Left lobe of liver (tissue), 2 donors: ENCODE measurements at regions not wholly inside any gene's neighbourhood (a gene's known extent, or its start where the extent isn't known, plus 50 kb on each side); places are given as distances from the start of the nearest gene placed in this dataset.
"Not testable (repeated sequence)": the region's sequence is repeated elsewhere in the genome, so short reads cannot be mapped to it uniquely, and the experiment has no call there.

ENCODE experiments used
- ATAC-seq: fragments of 200-7000 bp; cut with Tn5 transposase; one replicate; pipeline ENCODE4 v1.9.1; 2020; ENCODE audit warnings: mild to moderate bottlenecking, moderate library complexity
- DNase-seq: peaks from one replicate; pipeline ENCODE4 v3.0.0-alpha.2; 2020; ENCODE audit warnings: low spot score
- donor health status: DM: no; HTN: no; CAD: no; lungs with moderate emphysema.
- donor health status: DM: no; HTN: yes; CAD: no.

DNA sequence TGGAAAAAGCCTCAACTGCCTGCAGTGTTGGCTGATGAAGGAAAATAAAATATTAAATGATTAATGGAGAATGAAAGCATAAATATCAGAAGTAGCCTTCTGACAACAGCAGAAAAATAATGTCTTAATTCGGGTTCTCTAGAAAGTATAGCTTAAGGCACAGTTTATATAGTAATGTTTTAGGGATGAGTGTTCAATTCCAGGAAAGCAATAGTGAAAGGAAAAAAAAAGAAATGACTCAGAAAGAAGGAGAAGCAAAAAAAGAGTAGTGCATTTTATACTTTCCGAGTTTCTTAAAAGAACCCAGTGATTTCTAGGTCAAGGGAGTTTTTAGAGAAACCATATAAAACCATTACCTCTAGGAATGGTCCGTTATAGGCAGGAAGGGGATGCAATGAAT lies 137.3 kb downstream of the HTR1B start:
- ATAC-seq = no peak
- no peak for DNase-seq

DNA sequence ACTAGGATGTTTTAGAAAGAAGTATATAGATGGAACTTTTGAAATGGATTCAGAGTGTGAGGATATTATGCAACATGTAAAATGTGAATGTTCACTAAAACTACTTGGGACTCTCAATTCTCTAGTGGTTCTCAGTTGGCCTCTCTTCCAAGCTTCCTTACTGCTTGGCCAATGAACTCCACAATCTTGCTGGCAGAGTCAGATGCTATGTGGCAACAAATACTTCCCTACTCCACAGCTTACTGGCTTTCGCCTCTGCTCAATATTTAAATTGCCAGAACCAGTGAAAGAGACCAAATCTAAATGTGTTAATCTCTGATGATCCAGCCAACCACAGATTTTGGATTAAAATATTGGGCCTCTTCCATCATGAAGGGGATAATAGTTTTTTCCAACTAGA lies 138.4 kb downstream of the HTR1B start:
- ATAC-seq = no peak
- DNase-seq = no peak

DNA sequence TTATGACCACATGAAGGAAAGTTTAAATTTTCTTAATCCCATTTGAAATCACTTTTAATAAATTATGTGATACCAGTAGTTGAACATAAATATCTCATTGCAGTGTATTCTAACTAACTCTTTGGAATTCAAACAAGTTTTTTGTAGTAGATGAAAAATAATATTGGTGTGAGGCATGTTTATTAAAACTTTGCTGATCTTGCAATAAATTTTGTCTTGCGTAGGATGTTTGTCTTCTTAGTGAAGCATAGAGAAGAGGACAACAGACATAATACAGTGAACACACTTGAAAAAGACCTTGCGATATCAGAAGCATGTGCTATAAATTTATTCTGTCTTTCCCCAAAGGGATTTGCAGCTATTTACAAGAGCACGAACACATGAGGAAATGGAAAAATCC lies 140.7 kb downstream of the HTR1B start:
- ATAC-seq = no peak
- DNase-seq = no peak

DNA sequence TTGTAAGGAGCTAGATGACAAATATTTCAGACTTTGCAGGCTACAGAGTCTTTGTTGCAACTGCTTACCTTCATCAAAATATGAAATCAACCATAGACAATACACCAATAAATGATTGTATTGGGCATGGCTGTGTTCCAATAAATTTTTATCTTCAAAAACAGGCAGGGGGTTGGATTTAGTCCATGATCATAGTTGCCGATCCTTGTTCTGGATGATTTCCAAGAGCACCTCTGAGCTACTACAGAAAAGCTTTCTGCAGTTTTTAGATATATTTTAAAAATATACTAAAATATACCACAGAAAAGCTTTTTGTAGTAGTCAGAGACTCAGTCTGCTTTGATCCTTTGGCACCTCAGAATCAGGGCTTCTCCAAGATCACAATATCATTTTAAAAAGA lies 145.0 kb downstream of the HTR1B start:
- ATAC-seq = no peak
- DNase-seq = no peak

DNA sequence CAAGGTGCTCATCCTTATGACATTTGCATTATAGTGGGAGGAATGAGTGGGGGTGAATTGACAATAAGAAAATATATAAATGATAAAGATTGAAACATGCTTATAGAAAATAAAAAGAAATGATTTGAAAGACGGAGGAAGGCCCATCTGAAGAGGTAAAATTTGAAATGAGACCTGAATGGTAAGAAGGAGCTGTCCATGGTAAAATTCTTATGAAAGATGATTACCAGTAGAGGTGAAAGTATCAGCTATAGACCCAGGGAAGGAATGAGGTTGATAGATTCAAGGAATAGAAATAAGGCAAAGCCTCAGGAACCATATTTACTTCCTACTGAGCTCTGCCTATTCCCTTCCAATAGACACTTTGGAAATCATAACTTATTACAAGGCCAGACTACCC lies 149.7 kb downstream of the HTR1B start:
- ATAC-seq = no peak
- no peak for DNase-seq

DNA sequence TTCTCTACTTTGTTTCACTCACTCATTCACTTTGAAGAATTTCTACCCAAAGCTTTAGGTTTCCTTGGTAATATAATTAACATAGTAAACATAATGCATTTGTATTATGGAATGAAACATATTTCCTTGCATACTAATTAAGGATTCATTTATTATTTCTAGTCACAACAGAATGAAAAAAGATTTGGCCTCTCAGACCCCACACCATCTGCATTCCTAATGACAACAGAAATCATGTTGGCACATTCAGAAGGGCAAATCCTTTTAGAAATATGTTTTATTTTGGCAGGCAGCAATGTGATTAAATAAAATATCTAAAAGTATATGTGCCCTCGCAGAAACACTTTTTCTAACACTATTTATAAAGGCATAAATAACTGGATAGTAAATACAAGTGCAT lies 163.4 kb downstream of the HTR1B start:
- DNase-seq (no peak), ATAC-seq (no peak)

DNA sequence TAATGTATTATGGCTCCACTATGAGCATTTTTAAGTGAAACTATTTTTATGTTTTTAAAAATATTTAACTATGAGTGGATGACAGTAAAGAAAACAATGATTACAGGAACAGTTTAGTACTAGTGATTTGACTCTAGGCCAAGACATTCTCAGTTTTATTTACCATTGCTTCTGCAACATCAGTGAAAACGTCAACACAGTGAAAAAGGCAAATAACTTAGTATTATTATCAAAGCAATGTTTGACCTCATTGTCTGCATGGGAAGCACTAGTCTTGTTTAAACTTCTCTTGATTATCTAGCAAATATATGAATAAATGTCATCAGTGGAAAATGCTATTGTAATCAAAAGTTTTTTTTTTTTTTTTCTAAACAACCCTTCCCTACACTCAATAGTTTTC lies 165.0 kb downstream of the HTR1B start:
- DNase-seq (no peak), ATAC-seq (no peak)

DNA sequence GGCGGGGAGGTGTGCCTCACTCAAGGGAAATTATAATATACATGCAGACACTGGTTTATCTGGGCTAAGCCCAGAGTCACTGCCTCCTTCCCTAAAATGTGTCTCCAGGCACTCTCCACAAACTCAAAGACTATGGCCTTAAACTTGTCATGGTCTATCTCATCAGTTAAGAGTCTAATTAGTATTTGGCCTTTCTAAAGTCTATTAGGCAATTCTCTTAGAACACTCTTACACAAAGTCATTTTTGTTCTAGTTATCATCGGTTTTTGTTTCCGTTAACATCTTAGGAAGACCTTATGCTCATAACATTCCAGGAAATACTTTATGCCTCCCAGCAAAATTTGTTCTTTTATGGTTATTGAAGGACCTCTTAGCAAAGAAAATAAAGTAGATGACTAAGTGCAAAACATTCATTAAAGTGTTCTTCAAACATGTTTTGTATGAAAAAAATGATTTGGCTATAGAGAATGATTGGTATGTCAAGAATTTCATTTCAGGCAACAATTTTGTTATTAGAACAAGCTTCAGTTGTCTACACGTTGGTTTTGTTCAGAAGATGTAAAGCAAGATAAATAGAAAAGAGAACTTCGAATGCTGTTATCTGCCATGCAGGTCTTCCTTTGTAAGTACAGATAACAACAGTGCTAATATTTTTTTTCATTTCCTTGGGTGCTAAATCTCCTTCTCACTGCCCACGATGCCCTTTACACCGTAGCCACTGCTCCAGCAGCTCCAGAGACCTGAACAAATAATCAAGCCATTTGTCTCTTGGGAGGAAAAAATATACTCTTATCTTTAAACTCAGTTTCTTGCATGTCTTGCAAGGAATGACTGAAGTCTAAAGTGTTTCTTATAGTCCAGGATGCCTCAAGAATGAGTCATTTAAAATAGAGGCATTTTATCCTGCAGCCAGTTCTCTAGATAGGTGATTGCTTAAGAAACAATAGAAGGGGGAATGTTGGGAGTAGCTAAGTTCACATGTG lies 170.4 kb downstream of the HTR1B start:
- DNase-seq (no peak), ATAC-seq (no peak)

DNA sequence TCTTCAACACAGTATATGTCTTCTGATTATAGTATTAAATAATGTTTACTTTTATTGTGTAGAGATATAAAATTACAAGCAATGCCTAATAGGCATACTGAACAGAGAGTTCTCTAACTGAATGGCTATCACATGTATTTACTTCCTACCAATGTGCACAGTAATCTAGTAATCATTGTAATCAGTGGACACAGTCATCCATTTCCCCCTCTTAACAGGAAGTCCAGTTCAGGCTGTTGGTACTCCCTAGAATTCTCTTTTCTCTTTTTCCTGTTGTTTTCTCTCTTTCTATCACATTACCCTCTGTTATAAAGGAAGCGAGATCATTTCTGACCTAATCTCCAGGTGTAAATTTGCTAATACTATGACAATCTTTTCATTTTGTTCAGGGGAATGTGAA lies 172.5 kb downstream of the HTR1B start:
- DNase-seq = no peak
- no peak for ATAC-seq

DNA sequence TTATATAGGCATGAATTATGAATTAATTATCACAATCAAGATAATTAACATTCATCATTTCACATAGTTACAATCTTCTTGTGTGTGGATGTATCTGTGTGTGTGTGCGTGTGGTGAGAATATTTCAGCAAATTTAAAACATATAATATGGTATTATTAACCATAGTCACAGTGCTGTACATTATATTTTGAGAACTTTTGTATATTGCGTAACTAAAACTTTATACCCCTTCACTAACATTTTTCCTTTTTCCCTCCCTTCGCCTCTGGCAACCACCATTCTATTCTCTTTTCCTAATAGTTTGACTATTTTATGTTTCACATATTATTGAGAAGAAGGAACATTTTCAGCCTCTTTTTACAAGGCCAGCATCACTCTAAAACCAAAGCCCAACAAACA lies 176.8 kb downstream of the HTR1B start:
- no peak for DNase-seq
- ATAC-seq = no peak

DNA sequence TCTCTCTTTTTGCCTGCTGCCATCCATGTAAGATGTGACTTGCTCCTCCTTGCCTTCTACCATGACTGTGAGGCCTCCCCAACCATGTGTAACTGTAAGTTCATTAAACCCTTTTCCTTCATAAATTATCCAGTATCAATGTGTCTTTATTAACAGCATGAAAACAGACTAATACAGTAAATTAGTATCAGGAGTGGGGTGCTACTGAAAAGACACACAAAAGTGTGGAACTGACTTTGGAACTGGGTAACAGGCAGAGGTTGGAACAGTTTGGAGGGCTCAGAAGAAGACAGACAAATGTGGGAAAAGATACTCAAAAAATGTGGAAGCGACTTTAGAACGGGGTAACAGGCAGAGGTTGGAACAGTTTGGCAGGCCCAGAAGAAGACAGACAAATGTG lies 189.4 kb downstream of the HTR1B start:
- ATAC-seq (no peak), DNase-seq (no peak)

DNA sequence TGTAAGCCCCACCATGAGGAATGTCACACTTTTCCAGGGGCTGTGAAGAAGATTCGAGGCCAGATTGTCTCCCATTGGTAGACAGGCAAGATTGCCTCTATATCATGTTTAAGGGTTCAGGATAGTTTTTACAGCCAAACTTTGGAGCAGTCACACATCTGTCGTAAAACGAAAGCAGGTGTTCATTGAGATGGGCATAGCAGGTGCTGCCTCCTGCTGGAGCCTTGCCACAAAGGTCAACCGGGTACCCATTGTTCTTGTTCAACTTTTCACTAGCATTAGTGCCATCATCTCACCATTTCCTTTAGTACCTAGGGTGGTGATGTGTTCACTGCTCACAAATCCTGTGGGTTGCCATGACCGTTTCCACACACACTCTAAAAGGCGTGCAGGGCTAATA lies 198.3 kb downstream of the HTR1B start:
- DNase-seq (no peak), ATAC-seq (no peak)

DNA sequence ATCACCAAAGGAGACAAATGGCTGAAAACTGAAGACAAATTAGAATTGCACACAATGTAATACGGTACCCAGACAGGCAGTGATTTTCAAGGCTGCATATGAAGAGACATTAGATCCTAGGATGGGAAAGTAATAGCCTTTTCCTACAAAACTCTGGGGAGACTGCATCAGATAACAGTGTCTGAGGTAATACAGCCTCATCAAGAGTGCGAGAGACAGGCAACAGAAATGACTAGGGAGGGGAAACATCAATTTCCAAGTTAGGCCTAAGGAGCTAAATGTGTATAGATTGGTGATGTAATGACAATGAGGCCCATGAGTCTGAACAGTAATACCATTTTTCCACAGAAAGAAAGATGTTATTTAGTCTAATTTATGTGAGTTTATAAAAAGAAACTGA lies 200.3 kb downstream of the HTR1B start:
- ATAC-seq = no peak
- DNase-seq = no peak

DNA sequence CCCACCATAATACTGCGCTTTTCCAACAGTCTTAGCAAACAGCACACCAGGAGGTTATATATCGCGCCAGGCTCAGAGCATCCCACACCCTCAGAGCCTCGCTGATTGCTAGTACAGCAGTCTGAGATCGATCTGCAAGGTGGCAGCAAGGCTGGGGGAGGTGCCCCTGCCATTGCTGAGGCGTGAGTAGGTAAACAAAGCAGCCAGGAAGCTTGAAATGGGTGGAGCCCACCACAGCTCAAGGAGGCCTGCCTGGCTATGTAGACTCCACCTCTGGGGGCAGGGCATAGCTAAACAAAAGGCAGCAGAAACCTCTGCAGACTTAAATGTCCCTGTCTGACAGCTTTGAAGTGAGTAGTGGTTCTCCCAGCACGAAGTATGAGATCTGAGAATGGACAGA lies 211.5 kb downstream of the HTR1B start:
- not testable (repeated sequence) for ATAC-seq, DNase-seq

DNA sequence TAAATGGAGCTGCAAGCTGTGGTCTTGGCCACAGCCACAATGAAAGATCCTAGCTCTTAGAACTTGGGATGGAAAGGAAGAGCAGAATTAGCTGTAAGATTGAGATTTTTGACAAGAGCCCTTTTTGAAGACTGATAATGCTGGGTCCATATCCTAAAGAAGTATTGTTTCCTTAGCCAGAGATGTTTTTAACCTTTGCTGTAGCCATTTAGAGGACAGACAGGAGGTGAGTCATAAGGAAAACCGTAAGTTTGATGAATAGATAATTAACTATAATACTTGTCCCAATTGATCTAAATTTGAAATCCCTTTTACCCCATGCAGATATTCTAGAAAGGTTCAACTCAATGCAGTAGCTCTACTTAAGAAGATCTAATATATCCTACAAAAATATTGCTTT lies 213.7 kb downstream of the HTR1B start:
- DNase-seq = no peak
- no peak for ATAC-seq

DNA sequence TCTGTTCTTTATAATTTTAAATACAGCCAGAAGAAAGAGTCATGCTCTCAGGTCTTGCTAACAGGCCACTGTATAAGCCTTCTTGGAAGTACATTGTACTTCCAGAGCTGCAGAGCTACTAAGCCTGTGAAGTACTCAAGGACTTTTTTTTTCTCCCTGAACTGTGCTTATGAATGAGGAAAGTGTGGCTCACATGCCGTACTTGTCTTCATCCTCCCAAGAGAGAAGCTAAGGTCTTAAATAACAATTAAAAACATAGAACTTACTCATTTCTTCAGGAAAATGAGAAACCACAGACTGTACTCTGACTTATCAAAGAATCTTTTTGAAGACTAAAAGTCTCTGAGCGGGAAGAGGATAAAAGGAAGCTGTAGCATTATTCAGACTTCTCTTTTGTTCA lies 218.3 kb downstream of the HTR1B start:
- no peak for ATAC-seq
- DNase-seq = no peak

DNA sequence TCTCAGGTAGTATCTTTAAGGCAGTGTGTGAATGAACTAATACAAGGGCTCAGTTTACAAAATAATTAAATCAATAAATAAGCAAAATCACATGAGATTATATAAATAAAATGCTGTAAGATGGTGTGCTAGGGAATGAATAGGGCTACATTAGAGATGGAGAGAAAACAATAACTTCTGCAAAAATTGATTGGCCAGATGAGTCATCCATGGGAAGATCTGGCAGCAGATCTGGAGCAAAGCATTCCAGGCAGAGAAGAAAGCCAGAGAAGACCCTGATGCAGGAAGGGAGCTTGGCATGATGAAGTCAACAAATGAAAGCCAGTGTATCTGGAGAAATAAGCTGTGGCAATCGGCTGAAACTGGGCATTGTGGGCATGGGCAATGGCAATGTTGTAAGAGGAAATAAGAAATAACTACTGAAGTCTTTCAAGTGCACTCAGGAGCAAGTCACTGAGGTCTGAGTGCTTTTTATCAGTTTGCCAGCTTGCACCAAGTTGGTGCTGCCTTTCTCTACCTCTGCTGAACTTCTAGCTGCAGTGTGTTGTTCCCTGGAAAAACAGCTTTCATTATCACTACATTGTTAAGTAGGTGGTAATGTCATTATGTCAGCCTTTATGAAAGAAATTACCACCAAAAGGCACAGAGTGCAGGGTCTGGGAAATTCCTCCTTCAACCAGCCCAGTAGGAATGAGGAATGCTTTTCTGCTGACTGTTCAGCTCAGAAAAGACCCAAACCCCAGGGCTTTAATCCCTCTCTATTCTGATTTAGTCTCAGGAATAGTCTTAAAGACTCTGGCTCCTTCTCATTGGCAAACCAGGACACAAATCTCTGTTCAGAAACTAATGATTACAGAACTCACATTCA lies 231.6 kb downstream of the HTR1B start:
- no peak for DNase-seq
- no peak for ATAC-seq

DNA sequence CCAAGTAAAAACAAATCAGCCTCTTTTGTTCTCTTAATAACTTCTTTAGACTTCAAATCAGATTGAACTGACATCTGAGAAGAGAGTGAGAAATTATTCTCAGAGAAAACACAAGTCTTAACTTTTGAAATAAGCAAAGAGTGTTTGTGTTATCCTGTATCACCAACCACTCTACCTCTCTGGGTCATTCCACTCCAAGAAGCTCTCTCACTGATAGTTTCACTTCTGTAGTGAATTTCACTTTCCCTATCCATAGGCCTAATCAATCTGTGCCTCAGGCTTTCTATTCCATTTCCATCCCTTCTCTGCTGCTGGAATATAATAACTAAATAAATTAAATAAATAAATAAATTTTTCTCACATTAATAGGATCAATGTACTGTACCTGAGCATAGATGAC lies 235.0 kb downstream of the HTR1B start:
- DNase-seq (no peak), ATAC-seq (no peak)

DNA sequence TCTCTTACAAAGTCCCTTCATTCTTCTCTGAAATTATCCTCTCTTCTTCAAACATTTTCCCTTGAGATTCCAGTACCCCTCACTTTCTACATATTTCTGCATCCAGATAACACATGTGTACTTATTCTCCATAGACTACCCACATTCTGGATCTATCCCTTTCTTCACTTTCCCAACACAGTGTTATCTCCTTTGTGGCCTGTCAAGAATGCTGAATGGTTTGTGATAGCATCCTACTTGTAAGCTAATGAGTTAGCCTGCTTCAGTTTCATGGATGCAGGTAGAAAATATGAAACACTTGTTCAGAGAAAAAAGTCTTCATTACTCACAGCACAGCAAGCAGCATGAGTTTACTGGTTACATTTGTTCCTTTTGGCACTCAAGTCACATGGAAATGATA lies 245.4 kb downstream of the HTR1B start:
- ATAC-seq = no peak
- no peak for DNase-seq

DNA sequence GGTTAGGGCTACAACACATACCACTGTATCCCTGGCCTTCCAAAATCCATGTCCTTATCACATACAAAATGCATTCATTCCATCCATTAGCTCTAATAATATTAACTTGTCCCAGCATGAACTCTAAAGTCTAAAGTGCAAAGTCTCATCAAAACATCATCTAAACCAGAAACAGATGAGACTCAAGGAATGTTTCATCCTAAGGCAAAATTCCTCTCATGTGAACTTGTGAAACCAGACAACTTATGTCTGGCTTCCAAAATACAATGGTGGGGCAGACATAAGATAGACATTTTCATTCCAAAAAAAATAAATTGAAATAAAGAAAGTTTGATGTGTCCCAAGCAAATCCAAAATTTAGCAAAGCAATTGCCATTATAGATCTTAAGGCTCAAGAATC lies 257.4 kb downstream of the HTR1B start:
- DNase-seq = no peak
- no peak for ATAC-seq

DNA sequence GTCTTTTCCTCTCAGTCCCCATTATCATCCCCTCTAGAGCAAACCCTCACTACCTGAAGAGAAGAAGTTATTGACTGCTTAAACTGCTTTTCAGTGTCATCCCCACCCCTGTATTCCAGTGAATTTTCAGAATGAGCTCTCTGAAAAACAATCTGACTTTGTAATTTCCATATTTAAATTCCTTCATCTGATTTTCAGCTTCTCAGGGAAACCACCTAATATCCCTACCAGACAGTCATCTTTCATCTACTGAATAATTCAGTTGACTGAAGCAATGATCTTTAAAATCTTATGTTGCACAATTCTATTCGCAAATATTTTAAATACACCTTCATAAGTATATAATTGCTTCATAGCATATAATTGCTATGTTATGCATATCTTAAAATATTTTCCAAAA lies 258.7 kb downstream of the HTR1B start:
- DNase-seq (no peak), ATAC-seq (no peak)

DNA sequence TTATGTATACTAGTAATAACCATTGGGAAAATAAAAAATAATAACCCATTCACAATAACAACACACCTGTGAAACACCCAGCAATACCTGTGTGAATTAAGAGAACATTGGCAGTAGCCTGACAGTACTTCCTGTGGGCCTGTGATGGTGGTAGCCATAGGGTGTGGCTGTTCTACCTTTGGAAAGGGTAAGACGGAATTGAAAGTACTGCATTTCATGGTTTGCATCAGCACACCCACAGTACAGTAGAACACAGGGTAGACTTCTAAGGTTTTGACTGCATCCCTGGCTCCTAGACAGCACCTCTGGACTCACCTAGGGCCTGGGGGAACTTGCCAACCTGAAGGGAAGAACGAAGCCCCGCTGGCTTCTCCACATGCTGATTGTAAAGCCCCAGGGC lies 279.8 kb downstream of the HTR1B start:
- no peak for DNase-seq
- ATAC-seq = no peak
